SKM-1 treated with dmso at 0.1 percent for 144 hours (cell line): ENCODE measurements at regions not wholly inside any gene's neighbourhood (a gene's known extent, or its start where the extent isn't known, plus 50 kb on each side); places are given as distances from the start of the nearest gene placed in this dataset.

ENCODE experiments used
- DNase-seq: peaks from one replicate; lab custom pipeline; 2025; ENCODE audit not compliant: unreplicated experiment; lab: John Stamatoyannopoulos, UW

- no peak for DNase-seq
Observed at GRCh38 chr12:59839514-59839913, 243.7 kb downstream of the SLC16A7 start.

GRCh38 chr12:59843260-59843843 is 247.5 kb downstream of the SLC16A7 start:
- DNase-seq: no peak

GRCh38 chr12:59844750-59845149 is 248.9 kb downstream of the SLC16A7 start:
- DNase-seq: no peak

- DNase-seq: no peak
Observed at GRCh38 chr12:59845293-59845692, 249.5 kb downstream of the SLC16A7 start.

- DNase-seq: no peak
Observed at GRCh38 chr12:59847127-59847526, 251.3 kb downstream of the SLC16A7 start.

- DNase-seq: no peak
Observed at GRCh38 chr12:59850268-59850667, 254.4 kb downstream of the SLC16A7 start.

GRCh38 chr12:59858508-59859170 is 262.8 kb downstream of the SLC16A7 start:
- no peak for DNase-seq

- no peak for DNase-seq
Observed at GRCh38 chr12:59859171-59859510, 263.3 kb downstream of the SLC16A7 start.

- no peak for DNase-seq
Observed at GRCh38 chr12:59861635-59862034, 265.8 kb downstream of the SLC16A7 start.

- no peak for DNase-seq
Observed at GRCh38 chr12:59867055-59867454, 271.2 kb downstream of the SLC16A7 start.

- no peak for DNase-seq
Observed at GRCh38 chr12:59867689-59868088, 271.9 kb downstream of the SLC16A7 start.

GRCh38 chr12:59871779-59872178 is 275.9 kb downstream of the SLC16A7 start:
- DNase-seq: no peak

GRCh38 chr12:59873136-59873535 is 277.3 kb downstream of the SLC16A7 start:
- DNase-seq: no peak

GRCh38 chr12:59874781-59875180 is 279.0 kb downstream of the SLC16A7 start:
- DNase-seq: no peak

GRCh38 chr12:59886131-59886733 is 290.4 kb downstream of the SLC16A7 start:
- no peak for DNase-seq

- DNase-seq: no peak
Observed at GRCh38 chr12:59887178-59887577, 291.3 kb downstream of the SLC16A7 start.

- no peak for DNase-seq
Observed at GRCh38 chr12:59890896-59891579, 295.2 kb downstream of the SLC16A7 start.

- DNase-seq: no peak
Observed at GRCh38 chr12:59895166-59895775, 299.4 kb downstream of the SLC16A7 start.

GRCh38 chr12:59904874-59905521 is 309.2 kb downstream of the SLC16A7 start:
- no peak for DNase-seq

- no peak for DNase-seq
Observed at GRCh38 chr12:59911516-59911915, 315.7 kb downstream of the SLC16A7 start.

GRCh38 chr12:59916988-59917387 is 321.2 kb downstream of the SLC16A7 start:
- DNase-seq: no peak
